RWPE1 (cell line): ENCODE measurements at regions not wholly inside any gene's neighbourhood (a gene's known extent, or its start where the extent isn't known, plus 50 kb on each side); places are given as distances from the start of the nearest gene placed in this dataset.

Experiments used
- CTCF ChIA-PET: fragments of 350-600 bp; sonication (Branson Sonifier 250); formaldehyde crosslinking; extraction: SDS; loops from one replicate; lab custom pipeline; 2021; lab: Yijun Ruan, JAX
- POLR2A ChIA-PET: fragments of 400-600 bp; formaldehyde crosslinking; extraction: SDS; loops from one replicate; lab custom pipeline; 2020; ENCODE audit warnings: antibody characterized with exemption; ENCODE audit not compliant: low non-redundant PET; lab: Yijun Ruan, JAX
- DNase-seq: peaks from one replicate; pipeline ENCODE4 v3.0.0; 2012; ENCODE audit warnings: low spot score
- H3K27ac ChIP-seq: fragments of 450-650 bp; 2 replicates; pipeline ENCODE4 v1.5.1; 2017
- TF ChIP-seq, protein P1 (sequence below): fragments of 450-650 bp; conservative IDR thresholded peaks from 2 replicates; pipeline ENCODE4 v1.5.1; 2017; ENCODE audit warnings: low read depth, mild to moderate bottlenecking

- ChIA-PET POLR2A (no interaction called here), CTCF (interaction anchor here (0.6 kb wide), 1 partner anchor 645 kb away, joined by 3 read pairs; no protein-coding TSS in a partner anchor)
- DNase-seq: no peak
- TF ChIP-seq, protein P1, sequence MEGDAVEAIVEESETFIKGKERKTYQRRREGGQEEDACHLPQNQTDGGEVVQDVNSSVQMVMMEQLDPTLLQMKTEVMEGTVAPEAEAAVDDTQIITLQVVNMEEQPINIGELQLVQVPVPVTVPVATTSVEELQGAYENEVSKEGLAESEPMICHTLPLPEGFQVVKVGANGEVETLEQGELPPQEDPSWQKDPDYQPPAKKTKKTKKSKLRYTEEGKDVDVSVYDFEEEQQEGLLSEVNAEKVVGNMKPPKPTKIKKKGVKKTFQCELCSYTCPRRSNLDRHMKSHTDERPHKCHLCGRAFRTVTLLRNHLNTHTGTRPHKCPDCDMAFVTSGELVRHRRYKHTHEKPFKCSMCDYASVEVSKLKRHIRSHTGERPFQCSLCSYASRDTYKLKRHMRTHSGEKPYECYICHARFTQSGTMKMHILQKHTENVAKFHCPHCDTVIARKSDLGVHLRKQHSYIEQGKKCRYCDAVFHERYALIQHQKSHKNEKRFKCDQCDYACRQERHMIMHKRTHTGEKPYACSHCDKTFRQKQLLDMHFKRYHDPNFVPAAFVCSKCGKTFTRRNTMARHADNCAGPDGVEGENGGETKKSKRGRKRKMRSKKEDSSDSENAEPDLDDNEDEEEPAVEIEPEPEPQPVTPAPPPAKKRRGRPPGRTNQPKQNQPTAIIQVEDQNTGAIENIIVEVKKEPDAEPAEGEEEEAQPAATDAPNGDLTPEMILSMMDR: no peak
- H3K27ac ChIP-seq: no peak overlapping the region
Observed at GRCh38 chr3:111473550-111473949, 68.4 kb upstream of the CD96 start.

GRCh38 chr3:111476701-111477100 lies 65.3 kb upstream of the CD96 start:
- H3K27ac ChIP-seq: no peak overlapping the region
- TF ChIP-seq, protein P1: no peak
- no peak for DNase-seq
- CTCF ChIA-PET: no interaction called here
- POLR2A ChIA-PET: no interaction called here

DNA sequence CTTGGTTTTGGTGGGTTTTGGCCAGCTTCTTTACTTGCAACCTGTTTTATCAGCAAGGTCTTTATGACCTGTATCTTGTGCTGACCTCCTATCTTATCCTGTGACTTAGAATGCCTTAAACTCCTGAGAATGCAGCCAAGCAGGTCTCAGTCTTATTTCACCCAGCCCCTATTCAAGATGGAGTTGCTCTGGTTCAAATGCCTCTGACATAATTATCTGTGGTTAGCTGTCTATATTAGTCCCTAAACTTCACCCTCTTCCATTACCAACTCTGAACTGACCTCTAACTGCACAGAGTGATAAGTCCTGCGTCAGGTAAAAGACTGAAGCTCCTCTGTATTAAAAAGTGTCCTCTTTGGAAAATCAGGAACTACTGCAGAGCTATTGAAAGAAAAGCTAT lies 61.9 kb upstream of the CD96 start:
- no peak overlapping the region for H3K27ac ChIP-seq
- CTCF ChIA-PET: interaction anchor here (0.6 to 0.7 kb wide), 2 partner anchors 65 to 802 kb away, joined by 3 to 4 read pairs; no protein-coding TSS in a partner anchor
- DNase-seq: no peak
- POLR2A ChIA-PET: no interaction called here
- TF ChIP-seq, protein P1: no peak

DNA sequence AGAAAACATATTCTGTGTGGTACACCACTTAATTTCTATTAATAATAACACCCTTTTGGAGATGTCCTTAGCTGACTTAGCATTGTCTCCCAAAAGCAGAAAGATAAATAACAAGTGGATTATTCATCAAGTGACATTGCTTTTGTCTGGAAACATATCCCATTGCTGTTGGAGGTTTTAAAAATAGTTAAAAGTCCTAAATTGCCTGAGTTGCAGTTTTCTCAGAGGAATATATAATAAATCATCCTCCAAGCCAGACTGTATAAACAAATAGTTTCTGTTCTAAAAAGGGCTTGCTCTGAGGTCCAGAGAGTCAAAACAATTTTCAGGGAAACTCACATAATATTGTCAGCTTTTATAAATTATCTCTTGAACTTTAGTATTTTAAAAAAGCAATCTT lies 60.4 kb upstream of the CD96 start:
- POLR2A ChIA-PET: no interaction called here
- no peak for DNase-seq
- no peak overlapping the region for H3K27ac ChIP-seq
- TF ChIP-seq, protein P1: no peak
- CTCF ChIA-PET: no interaction called here

- ChIA-PET CTCF (interaction anchor here (0.5 to 0.6 kb wide), 2 partner anchors 634 to 1714 kb away, joined by 3 read pairs; no protein-coding TSS in a partner anchor), POLR2A (no interaction called here)
- no peak overlapping the region for H3K27ac ChIP-seq
- TF ChIP-seq, protein P1: no peak
- no peak for DNase-seq
Observed at GRCh38 chr3:111482574-111482973, 59.4 kb upstream of the CD96 start.

- TF ChIP-seq, protein P1: no peak
- H3K27ac ChIP-seq: no peak overlapping the region
- ChIA-PET CTCF (no interaction called here), POLR2A (no interaction called here)
- DNase-seq: no peak
Observed at GRCh38 chr3:111485086-111485485, 56.9 kb upstream of the CD96 start.
